ELF-1 (cell line): ENCODE measurements at regions not wholly inside any gene's neighbourhood (a gene's known extent, or its start where the extent isn't known, plus 50 kb on each side); places are given as distances from the start of the nearest gene placed in this dataset.
"Not testable (repeated sequence)": the region's sequence is repeated elsewhere in the genome, so short reads cannot be mapped to it uniquely, and the experiment has no call there.

ENCODE experiments used
- DNase-seq: peaks from one replicate; pipeline ENCODE4 v3.0.0-alpha.2; 2016; ENCODE audit warnings: low read depth, low spot score

DNA sequence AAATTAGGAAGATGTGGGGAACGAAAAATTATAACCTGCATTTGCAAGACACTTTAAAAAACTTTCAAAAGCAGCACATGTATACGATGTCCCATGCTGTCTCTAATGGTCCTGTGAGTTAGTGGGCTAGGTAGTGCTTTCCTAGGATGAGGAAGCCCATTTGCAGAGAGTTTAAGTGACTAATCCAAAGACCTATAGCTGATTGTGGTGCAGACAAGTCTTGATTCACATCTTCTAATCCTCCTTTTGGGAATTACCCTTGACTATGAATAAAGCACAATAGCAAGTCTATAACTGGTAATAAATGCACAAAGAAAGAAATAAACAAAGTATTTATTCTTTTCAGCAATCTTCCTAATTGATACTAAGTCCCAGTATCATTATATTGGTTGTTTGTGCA, 234.6 kb upstream of the FANCL start:
- no peak for DNase-seq

DNA sequence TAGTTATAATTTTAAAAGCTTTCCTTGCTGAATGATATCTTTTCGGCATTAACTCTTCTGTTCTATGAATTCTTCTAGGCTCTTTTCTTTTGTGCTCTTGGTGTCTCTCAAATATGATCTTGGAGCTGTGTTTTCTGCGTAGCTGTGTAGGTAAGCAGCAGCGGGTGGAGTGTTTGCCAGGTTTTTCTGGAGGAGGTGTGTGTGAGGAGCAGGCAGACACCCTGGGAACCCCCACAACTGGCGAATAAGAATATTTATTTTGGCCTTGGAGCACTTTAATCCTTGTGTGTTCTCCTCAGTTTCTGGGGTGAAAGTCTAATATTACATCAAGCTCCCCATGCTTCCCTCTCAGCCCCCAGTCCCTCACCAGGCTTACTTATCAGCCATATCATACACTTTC, 232.0 kb upstream of the FANCL start:
- no peak for DNase-seq

DNA sequence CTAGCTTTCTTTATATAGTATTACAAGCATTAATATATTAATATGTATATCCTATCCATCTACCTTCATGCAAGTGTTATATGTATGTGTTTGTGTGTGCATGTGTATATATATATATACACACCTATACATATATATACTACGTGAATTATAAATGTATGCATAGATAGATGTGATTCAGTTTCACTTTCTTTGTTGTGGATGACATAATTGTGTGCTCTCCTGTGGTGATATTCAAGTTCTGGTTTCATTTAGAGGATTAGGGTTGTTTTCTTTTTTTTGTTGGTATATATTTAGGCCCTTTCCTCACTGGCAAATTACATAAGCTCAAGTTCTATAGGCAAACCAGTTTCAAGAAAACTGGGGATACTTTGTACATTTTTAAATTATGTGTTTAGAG, 225.7 kb upstream of the FANCL start:
- no peak for DNase-seq

DNA sequence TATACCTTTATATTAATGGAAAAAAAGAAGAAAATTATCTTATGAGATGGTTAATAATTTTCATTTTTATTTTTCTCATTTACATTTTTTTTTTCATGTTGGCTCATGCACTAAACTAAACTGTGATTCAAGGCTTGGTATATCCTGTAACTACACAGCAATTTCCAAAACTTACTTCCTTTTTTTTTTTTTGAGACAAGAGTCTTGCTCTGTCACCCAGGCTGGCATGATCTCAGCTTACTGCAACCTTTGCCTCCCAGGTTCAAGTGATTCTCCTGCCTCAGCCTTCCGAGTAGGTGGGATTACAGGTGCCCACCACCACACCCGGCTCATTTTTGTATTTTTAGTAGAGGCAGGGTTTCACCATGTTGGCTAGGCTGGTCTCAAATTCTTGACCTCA, 224.9 kb upstream of the FANCL start:
- not testable (repeated sequence) for DNase-seq

GRCh38 chr2:58460670-58461069, 219.5 kb upstream of the FANCL start:
- no peak for DNase-seq

GRCh38 chr2:58449286-58450010, 208.3 kb upstream of the FANCL start:
- no peak for DNase-seq

- DNase-seq = no peak
Measured at GRCh38 chr2:58448845-58449244, 207.7 kb upstream of the FANCL start.

DNA sequence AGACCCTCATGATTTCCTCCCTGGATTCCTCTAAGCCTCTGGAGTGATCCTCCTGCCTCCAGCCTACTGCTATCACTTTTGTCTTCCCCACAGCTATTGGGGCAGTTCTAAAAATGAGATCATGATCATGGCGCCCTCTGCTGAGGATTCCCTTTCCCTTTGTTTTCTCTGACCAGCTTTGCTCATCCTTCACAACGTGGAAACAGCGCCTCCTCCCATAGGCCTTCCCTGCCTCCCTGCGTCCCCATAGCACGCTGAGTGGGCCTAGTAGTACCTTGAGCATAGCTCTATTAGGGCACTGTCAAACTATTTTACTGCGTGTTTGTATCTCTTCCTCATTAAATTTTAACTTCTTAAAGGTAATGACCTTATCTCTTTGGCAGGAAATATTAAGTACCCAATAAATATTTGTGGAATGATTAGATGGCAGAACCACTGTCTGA, 207.0 kb upstream of the FANCL start:
- peak; percentile 93 for DNase-seq

- DNase-seq = no peak
Measured at GRCh38 chr2:58447586-58447985, 206.5 kb upstream of the FANCL start.

DNA sequence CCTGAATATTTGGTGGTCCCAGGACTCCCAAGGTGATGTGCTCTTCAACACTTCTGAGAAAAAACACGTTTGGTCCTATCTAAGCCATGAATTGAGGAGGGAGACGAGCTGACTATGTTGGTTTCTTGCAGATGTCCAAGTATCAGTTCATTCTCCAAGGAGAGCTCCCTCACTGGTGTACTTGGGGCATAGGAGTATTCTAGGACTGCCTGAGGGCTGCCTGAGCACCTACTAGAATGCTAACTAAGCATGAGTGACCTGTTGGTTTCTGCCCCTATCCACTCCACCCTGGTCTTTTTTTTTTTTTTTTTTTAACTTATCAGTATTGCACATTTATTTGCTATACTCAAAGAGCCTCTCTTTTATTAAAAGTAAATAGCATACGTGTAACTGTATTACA, 200.5 kb upstream of the FANCL start:
- no peak for DNase-seq

- no peak for DNase-seq
Measured at GRCh38 chr2:58436872-58437271, 195.7 kb upstream of the FANCL start.

GRCh38 chr2:58435246-58435645, 194.1 kb upstream of the FANCL start:
- DNase-seq = no peak

DNA sequence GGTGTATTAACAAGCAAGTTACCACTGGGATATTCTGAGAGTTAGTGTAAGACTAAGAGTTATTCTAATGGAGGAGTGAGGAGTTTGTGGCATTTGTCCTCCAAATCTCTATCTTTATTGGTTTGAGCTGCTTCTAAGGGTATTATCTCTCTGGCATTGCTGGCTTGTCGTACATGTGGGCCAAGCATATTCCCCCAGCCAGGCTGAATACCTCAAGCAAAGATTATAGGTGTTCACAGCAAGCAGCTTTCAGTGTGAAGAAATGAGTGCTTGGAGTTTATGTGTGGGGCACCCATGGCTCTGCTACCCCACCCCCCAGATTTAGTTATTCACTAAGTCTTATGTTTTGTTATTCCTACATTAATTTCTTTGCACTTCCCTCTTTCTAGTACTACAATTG, 193.6 kb upstream of the FANCL start:
- DNase-seq = no peak

DNA sequence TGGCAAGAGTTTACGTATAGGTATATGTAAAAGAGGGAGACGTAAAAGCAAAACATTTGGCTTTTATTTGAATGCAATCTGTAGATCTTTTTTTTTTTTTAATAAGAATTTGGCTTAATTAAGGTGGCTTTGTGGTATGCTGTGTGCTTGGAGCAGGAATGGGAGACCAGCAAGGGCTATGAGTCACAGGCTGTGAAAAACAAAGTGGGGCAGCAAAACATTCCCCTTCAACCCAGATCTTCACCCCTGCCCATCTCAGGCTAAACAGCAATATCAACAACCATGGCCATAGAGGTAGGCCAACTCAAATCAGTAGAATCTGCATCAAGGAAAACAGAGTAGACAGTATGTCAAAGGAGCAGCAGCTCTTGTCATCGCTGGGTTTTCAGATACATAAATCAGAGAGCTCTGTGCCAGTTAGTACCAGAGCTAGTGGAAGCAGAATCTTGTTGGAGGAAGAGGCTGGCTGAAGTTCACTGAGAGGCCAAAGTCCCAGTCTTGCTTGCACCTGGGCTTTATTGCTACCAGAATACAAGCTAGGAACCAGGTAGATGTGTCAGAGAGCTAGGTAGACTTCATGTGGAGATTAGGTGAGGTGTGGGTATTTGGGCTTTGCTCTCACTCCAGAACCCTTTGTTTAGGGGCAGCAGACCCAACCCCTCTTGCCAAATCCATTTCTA, 191.5 kb upstream of the FANCL start:
- no peak for DNase-seq

- DNase-seq = no peak
Measured at GRCh38 chr2:58429014-58429875, 188.1 kb upstream of the FANCL start.

DNA sequence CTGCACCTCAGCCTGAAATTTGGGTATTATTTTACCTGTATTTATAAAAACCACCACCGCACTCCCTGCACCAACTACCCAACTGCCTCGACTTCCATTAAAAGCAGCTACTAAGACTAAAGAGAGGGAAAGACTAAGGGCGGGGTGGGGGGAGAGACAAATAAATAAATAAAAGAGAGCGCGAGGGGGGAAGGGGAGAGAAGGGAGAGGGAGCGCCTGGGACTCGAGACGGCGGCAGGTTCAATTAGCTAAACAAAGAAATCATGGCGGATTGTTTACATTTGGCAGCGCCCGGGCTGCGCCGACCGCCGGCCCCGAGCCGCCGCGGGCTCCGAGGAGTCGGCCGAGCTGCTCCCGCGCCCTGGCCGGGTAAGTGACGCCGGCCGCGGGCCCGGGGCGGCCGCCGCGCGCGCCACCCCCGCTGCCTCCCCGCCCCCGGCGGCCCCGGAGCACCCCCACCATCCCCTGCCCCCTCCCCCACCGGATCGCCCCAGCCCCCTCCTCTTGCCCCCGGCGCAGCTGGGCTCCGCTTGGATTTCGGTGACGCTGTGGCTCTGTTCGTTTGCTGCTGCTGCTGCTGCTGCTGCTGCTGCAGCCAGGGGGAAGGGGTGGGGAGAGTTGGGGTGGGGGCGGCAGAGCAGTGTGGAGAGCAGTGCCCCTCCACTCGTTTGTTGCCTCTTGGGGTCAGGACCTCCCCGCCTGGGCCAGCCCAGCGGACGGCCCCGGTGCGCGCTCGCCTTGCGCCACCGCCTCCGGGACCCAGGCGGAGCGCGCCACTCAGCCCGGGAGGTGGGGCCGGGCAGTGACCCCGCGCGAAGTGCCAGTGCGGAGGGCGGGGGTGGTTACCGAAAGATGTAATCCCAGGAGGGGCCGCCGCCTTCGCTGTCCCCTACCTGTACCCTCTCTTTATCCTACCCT, 187.2 kb upstream of the FANCL start:
- peak; percentile 78 for DNase-seq

DNA sequence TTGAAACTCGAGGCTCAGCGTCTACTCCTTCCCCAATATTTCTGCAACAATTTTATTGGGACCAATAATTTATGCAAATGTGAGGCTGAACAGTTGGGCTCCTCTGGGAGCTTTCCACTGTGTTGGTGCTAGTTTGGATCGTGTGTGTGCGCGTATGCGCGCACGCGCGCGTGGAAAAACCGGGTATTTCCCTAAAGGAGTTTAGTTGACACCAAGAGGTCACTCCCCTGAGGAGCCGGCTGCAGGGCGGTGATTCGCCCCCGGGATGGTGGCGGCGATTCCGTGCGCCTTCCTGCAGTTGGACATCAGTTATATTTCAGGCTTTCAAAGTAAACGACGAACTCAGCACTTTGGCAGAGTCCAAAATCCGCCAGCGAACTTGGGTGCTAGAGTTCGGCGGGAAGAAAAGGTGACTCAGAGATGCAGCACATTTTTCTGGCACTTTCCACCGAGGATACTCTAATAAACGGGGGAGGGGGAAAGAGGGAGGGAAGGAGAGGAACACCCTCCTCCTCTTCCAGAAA, 186.5 kb upstream of the FANCL start:
- DNase-seq = peak; percentile 69

DNA sequence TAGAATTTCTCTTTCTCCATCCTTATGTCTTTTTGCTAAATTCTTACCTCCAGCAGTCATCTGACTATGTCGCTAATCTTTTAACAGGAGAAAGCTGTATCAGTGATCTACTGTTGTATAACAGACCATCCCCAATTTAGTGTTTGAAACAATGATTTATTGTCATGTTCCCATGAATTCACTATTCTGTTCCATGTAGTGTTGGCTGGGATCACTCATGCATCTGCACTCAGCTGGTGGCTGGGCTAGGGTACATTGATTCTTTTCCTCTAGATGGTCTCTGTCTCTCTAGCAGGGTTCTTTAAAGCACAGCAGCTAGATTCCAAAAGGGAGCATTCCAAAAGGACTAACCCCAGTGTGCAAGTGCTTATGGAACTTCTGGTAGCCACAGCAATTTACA, 184.2 kb upstream of the FANCL start:
- DNase-seq = no peak

- DNase-seq = no peak
Measured at GRCh38 chr2:58419983-58420382, 178.9 kb upstream of the FANCL start.

DNA sequence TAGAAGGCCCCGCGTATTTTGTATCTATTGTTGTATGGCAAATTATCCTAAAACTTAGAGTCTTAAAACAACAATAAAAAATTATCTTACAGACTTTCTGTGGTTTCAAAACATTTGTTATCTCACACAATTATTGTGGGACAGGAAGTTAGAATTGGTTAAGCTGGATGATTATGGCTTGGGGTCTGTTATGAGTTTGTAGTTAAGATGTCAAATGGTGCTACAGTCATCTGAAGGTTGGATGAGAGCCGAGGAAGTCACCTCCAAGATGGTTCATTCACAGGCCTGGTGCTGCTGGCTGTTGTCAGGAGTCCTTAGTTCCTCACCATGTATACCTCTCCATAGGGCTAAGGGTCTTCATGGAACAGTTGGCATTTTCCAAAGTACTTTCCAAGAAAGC, 175.6 kb upstream of the FANCL start:
- DNase-seq = no peak

GRCh38 chr2:58414506-58414905, 173.4 kb upstream of the FANCL start:
- no peak for DNase-seq
